ENCODE measurements at regions not wholly inside any gene's neighbourhood (a gene's known extent, or its start where the extent isn't known, plus 50 kb on each side); places are given as distances from the start of the nearest gene placed in this dataset.

GRCh38 chr2:129769185-129769991 lies 210.1 kb upstream of the RAB6C start:
- no peak for DNase-seq

GRCh38 chr2:129771418-129772189 lies 207.9 kb upstream of the RAB6C start:
- DNase-seq, result no peak

GRCh38 chr2:129772190-129772579 lies 207.3 kb upstream of the RAB6C start:
- no peak for DNase-seq

DNA sequence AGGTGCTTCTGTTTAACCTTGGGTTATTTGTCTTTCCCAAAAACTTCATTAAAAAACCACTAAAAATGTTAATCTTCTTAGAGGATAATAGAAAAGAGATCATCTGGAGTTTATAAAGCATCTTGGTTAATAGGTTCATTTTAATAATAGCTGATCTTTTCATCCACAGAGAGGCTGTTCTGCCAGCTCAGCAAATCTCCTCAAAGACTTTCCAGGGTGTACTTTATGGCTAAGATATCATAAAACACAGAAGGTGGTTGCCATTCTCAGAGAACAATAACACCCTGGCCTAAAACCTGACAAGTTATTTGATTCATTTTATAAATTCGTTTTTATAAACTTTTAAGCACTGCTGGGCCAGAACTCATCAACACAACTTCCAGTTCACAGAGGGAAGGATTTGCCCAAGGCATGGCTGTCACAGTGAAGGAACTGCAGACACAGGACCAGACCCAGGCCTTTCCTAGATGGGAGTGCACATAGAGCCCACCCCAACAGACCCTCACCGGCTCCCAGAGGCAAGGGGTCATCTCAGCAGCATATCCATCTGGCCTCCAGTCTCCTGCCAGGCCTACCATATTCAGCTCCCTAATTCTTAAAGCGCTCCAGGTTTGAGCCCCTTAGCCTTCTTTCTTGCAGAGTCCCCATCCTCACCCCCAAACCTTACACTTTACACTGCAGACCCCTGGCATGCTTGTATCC lies 203.4 kb upstream of the RAB6C start:
- DNase-seq, result no peak

- no peak for DNase-seq
Observed at GRCh38 chr2:129777146-129777545, 202.3 kb upstream of the RAB6C start.

GRCh38 chr2:129777762-129778583 lies 201.5 kb upstream of the RAB6C start:
- DNase-seq, result no peak

DNA sequence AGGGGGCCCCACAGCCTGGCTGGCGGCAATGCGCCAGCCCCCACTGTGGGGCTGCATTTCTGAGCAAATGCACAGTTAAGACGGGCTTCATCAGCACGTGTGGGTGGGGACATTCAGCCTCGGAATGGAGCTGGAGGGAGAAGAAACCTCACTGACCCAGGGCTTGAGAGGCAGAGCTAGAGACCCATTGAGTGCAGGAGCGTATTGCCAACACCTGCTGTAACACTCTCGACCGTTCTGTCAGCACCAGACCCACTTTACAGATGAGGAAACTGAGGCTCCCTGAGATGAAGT lies 200.9 kb upstream of the RAB6C start:
- DNase-seq, result no peak

- no peak for DNase-seq
Observed at GRCh38 chr2:129779783-129780182, 199.7 kb upstream of the RAB6C start.

DNA sequence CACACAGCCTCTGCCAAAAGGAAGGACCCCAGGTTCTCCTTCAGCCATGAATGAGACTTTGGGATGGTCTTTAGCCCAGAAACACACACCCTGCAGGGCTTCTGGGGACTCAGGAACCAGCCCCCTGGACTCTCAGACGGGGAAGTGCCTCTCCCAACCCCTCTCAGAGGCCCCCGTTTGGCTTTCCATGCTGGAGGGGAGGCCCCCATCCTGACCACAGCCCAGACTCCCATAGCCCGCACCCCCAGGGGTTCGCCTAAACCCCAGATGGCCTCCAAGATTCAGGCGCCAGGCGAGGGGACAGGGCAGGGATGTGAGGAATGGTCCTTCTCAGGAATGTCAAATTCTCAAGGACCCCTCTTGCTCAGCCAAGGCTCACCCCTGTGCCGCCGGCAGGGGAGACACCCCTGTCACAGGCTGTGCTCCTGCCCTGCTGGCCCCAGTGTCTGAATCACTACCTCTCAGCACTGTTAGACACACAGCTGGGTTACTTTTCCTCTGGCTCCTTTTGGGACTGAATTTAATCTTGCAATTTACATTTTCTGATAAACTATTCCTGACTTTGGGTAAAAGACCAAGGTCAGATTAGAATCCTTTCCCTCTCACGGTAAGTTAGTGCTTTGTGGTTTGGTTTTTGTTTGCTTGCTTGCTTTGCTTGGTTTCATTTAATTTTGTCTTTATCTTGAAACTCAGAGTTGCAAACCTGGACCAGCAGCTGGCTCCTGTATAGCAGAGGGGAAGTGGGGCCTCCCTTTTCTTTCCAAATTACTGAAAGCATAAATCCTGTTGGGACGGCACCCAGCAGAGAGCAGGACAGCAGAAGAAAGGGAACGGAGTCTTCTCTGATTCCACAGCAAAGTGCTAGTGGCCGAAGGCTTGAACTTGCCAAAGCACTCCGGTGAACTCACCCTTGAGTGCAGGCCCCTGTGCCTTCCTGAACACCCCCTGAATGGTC lies 198.9 kb upstream of the RAB6C start:
- no peak for DNase-seq

DNA sequence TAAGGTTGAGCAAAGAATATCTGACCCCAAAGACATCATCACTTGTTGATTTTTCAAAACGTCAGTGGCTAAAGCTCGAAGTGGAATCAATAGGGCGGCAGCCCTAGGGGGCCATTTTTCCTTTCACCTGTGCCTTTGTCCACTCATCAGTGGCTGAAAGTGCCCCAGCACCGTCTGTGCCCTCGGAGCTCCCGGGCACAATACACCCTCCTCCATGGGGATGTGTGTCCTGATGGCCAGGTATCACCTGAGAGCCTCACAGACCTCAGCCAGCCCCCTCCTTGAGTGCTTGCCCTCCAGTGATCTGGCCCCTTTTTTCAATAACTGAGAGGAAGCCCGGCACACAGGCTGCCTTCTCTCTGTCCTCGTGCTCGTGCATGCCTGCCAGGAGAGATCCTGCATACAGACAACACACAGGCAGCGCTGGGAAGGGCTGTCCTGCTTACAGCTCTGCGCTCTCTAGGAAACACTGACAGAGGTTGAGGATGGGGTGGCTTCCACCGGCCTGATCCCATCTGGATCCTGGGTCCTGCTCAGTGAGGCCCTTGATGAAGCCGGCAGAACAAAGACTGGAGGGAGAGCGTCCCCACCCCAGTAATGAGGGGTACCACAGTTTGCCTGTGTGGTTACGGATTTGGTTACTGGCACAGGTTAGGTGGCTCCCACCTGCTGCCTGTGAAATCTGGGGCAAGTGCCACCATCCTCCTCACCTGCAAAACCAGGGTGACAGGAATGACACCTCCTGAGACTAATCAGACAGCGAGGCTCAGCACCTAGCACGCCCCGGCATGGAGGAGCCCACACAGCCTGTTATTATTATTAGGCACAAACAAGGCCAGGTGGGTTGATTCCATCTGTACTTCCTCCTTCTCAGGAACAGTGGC lies 197.5 kb upstream of the RAB6C start:
- DNase-seq, result no peak

GRCh38 chr2:129782633-129782990 lies 196.9 kb upstream of the RAB6C start:
- no peak for DNase-seq

- no peak for DNase-seq
Observed at GRCh38 chr2:129784486-129784885, 195.0 kb upstream of the RAB6C start.

DNA sequence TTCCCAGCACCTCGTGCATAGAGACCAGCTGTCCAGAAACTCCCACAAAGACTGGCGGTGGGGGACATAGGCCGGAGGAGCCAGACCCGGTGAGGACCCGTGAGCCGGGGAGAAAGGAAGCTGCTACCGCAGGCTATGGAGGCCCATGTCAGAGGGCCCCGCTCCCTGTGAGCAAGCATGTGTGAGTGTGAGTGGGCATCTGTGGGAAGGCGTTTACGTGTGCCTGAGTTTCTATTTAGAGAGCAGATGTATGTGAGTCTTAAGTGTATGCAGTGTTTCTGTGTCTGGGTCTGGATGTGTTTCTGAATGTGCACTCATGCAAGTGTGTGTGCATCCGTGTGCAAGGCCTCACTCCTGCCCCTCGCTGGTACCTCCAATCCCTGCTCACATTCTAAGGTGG lies 187.8 kb upstream of the RAB6C start:
- no peak for DNase-seq

- no peak for DNase-seq
Observed at GRCh38 chr2:129793431-129793902, 186.0 kb upstream of the RAB6C start.

GRCh38 chr2:129794116-129794515 lies 185.3 kb upstream of the RAB6C start:
- DNase-seq, result no peak

DNA sequence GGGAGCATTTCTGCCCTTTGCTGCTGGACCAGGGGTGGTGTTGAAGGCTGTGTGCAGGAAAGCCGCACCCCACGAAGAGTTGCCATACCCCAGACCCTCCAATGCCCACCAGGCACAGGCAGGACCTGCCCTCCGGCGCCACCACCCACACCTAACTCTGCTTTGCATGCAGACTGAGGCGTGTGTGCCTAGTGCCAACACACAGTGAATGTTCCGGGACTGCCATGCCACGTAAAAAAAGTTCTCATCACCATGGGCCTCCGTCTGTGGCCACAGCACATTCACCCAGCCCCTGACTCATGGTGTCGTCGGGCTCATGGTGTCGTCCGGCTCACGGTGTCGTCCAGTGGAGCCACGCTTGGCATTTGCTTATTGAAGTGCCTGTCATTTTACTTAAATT lies 184.9 kb upstream of the RAB6C start:
- DNase-seq, result no peak

DNA sequence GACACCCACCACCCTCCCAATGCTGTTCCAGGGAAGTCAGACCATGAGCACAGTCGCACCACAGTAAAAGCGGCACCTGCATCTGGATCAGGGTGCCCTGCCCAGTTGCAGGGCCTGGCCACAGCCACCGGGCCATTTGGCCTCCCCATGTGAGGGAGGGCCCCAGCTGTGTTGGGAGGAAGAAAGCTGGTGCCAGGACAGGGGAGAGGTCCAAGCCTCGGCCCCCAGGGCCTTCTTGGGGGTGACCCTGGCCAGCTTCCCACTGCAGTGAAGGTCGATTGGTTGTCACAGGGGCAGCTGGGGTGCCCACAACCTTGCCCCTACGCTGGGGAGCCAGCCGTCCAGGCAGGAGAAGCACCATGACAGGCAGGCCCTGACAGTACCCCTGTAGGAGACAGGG lies 183.2 kb upstream of the RAB6C start:
- DNase-seq, result no peak

DNA sequence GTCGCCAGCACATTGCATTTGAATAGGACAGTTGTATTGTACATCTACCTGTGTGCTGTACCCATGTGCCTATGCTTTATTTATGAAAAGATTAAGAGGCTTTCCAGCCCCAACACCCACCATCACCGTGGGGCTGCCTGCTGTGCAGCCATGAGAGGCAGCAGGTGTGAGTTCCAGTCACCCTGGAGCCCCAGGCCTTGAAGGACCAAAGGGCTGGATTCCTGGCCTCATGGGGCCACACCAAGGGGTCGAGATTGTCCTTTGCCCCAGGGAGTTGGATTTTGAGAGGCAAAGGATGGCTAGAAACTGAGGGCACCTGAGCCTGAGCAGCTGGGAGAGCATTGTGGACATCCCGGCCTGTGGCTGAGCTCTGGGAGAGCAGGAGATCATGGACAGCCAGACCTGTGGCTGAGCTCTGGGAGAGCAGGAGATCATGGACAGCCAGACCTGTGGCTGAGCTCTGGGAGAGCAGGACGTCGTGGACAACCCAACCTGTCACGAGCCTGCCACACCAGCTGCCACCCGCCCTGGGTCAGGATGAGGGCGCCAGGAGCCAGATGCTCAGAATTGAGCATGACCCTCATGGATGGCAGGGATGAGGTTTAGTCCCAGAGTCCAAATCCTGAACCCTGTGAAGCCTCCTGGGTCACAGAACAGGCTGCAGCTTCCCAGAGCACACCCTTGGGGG lies 182.5 kb upstream of the RAB6C start:
- no peak for DNase-seq

DNA sequence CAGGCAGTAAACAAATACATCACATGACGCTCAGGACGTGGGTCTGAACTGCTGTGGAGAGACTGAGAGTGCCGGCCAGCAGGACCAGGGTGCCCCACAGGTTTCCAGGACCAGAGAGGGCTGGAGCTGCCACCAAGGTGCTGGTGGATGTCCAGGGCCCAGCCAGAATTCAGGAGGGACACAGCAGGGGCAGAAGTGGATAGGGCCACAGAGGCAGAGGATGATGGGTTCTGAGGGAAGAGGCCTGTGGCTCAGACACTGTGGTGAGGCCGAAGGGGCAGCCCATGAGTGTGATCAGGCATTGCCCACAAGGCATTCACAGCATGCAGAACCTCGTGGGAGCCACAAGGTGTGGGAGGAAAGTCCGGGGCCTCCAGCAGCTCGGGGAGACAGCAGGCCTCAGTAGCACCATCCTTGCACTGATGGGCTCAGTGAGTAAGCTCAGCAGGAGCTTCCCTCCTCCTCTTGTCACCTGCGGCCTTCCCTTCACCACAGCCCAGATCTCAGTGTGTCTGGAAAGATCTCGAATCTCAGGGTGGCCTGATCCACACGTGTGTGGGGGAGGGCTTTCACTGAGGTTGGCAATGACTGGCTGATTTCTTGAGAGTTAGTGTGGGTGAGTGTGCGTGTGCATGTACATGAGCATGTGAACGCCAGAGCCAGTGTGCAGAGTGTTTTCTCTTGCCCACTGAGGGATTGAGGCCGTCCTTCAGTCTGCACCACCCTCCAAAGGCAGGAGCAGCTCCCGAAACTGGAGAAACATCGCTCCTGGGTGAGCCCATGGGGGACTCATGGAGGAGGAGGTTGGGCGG lies 181.8 kb upstream of the RAB6C start:
- no peak for DNase-seq

DNA sequence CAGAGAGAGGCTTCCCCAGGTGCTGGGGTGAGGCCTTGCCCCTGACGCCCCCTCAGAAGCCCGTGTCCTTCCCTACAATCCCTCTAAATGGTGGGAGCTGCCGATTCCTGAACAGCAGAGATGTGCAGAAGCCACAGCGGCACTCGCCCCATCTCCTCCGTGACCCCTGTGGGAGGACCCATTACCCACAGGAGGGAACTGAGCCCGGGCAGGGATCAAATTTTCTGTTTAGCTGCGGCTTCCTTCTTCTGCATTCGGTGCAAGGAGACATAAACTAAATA lies 181.2 kb upstream of the RAB6C start:
- no peak for DNase-seq

All from CD4-positive, alpha-beta T cell treated with Interleukin-17A for 4 hours (primary cell).